ENCODE measurements at regions not wholly inside any gene's neighbourhood (a gene's known extent, or its start where the extent isn't known, plus 50 kb on each side); places are given as distances from the start of the nearest gene placed in this dataset.
A peak's percentile ranks its signal among the peaks of the same experiment; 100 is the strongest.
"Not testable (repeated sequence)": the region's sequence is repeated elsewhere in the genome, so short reads cannot be mapped to it uniquely, and the experiment has no call there.

DNA sequence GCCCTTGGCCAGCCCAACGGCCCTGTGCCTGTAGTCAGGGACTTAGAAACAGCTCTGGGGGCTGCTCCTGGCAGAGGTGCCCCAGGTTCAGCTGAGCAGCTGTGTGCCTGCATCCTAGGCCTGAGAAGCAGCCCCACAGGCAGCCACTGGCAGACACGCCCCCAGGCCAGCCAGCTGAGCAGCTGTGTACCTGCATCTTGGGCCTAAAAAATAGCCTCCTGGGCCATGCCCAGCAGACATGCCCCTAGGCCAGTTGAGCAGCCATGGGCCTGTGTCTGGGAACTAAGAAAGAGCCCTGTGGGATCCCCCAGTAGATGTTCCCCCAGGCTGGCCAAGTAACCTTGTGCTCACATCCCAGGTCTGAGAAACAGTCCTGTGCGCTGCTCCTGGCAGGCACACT lies 64.0 kb downstream of the TBR1 start:
- CTCF ChIA-PET: no interaction called here
- no peaks in the 10 kb centered on the region for H3K4me1 Mint-ChIP-seq
- H3K27me3 Mint-ChIP-seq: no peaks in the 10 kb centered on the region

DNA sequence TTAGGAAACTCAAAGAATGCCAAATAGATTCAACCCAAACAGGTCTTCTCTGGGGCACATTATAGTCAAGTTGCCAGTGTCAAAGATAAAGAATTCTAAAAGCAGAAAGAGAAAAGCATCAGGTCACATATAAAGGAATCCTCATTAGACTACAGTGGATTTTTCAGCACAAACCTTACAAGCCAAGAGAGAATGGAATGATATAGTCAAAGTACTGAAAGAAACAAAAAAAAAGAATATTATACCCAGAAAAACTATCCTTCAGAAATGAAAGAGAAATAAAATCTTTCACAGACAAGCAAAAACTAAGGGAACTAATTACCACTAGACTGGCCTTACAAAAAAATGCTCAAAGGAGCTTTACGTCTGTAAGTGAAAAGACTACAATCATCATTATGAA lies 65.5 kb downstream of the TBR1 start:
- no peaks in the 10 kb centered on the region for H3K4me1 Mint-ChIP-seq
- CTCF ChIA-PET: interaction anchor here (1.2 kb wide), 1 partner anchor 19 kb away, joined by 3 read pairs; no protein-coding TSS in a partner anchor
- H3K4me3 Mint-ChIP-seq: no peak overlapping the region
- no peaks in the 10 kb centered on the region for H3K27me3 Mint-ChIP-seq
- H3K36me3 Mint-ChIP-seq: no peaks in the 10 kb centered on the region
- peaks cover 18% of the 10 kb centered on the region for H3K9me3 Mint-ChIP-seq
- DNase-seq: no peak
- H3K27ac Mint-ChIP-seq: no peak overlapping the region

More for the DNA sequence above, 64.0 kb downstream of the TBR1 start:
- DNase-seq: no peak
- Mint-ChIP-seq H3K27ac (no peak overlapping the region), H3K36me3 (no peaks in the 10 kb centered on the region), H3K4me3 (no peak overlapping the region), H3K9me3 (peaks cover 18% of the 10 kb centered on the region)

GRCh38 chr2:161484061-161484460 lies 68.0 kb downstream of the TBR1 start:
- CTCF ChIA-PET: interaction anchor here (0.6 kb wide), 1 partner anchor 645 kb away, joined by 3 read pairs; no protein-coding TSS in a partner anchor
- no peak overlapping the region for H3K4me3 Mint-ChIP-seq
- no peaks in the 10 kb centered on the region for H3K4me1 Mint-ChIP-seq
- no peaks in the 10 kb centered on the region for H3K27me3 Mint-ChIP-seq
- DNase-seq: no peak
- no peak overlapping the region for H3K27ac Mint-ChIP-seq
- H3K36me3 Mint-ChIP-seq: no peaks in the 10 kb centered on the region
- H3K9me3 Mint-ChIP-seq: peaks cover 18% of the 10 kb centered on the region

- H3K4me1 Mint-ChIP-seq: no peaks in the 10 kb centered on the region
- peaks cover 7% of the 10 kb centered on the region for H3K9me3 Mint-ChIP-seq
- no peaks in the 10 kb centered on the region for H3K27me3 Mint-ChIP-seq
- CTCF ChIA-PET: no interaction called here
- H3K27ac Mint-ChIP-seq: no peak overlapping the region
- no peak for DNase-seq
- no peaks in the 10 kb centered on the region for H3K36me3 Mint-ChIP-seq
- H3K4me3 Mint-ChIP-seq: no peak overlapping the region
Observed at GRCh38 chr2:161486111-161486510, 70.0 kb downstream of the TBR1 start.

GRCh38 chr2:161488131-161488699 lies 72.1 kb downstream of the TBR1 start:
- Mint-ChIP-seq H3K9me3 (no peaks in the 10 kb centered on the region), H3K4me3 (no peak overlapping the region), H3K27ac (no peak overlapping the region), H3K27me3 (no peaks in the 10 kb centered on the region), H3K4me1 (no peaks in the 10 kb centered on the region), H3K36me3 (no peaks in the 10 kb centered on the region)
- no peak for DNase-seq
- CTCF ChIA-PET: interaction anchor here (0.6 kb wide), 1 partner anchor 368 kb away, joined by 3 read pairs; no protein-coding TSS in a partner anchor

DNA sequence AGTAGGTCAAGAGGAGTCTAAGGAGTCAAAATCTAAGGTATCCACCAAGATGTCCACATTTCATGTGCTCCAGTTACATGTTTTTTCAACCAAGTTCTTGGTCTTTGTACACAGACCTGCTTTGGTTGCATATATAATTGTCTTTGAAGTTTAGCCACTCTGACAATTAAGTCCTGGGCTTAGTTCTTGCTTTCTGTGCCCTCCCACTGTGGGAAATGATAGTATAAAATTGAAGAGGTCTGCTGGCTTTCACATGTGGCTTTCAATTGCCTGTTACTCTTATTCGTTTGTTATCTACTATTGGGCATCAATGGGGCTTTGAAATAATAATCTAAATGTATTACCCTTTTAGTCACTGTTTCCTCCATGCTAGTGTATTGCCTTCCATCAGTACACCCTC lies 72.8 kb downstream of the TBR1 start:
- DNase-seq: no peak
- H3K9me3 Mint-ChIP-seq: no peaks in the 10 kb centered on the region
- no peak overlapping the region for H3K4me3 Mint-ChIP-seq
- H3K27me3 Mint-ChIP-seq: no peaks in the 10 kb centered on the region
- H3K36me3 Mint-ChIP-seq: no peaks in the 10 kb centered on the region
- CTCF ChIA-PET: interaction anchor here (0.6 kb wide), 1 partner anchor 368 kb away, joined by 3 read pairs; no protein-coding TSS in a partner anchor
- H3K27ac Mint-ChIP-seq: no peak overlapping the region
- H3K4me1 Mint-ChIP-seq: no peaks in the 10 kb centered on the region

GRCh38 chr2:161500892-161501610 lies 85.0 kb downstream of the TBR1 start:
- H3K9me3 Mint-ChIP-seq, CTCF ChIA-PET, H3K36me3 Mint-ChIP-seq: not testable (repeated sequence)
- peak; percentile 29 for DNase-seq
- peak overlapping the region; percentile 35 for H3K27ac Mint-ChIP-seq
- H3K4me1 Mint-ChIP-seq: peaks cover 13% of the 10 kb centered on the region
- H3K4me3 Mint-ChIP-seq: peak overlapping the region; percentile 60
- peaks cover 11% of the 10 kb centered on the region for H3K27me3 Mint-ChIP-seq

DNA sequence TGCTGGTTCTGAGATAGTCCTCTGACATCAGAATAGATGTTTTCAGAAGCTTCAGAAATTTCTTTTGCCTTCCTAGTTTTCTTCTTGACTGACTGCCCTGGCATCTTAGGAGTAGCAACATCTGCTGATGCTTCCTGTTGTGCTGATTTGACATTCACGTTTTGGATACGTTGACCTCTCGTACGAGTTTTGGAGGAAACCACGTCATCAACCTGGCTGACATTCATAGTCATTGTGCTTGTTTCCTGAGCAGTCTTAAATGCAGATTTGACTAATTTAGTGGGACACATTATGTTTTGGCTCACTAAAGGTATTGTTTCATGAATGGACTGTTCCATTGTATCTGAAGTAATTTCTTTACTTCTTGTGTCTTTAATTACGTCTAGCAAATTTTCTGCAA lies 86.2 kb downstream of the TBR1 start:
- DNase-seq, H3K36me3 Mint-ChIP-seq, H3K4me3 Mint-ChIP-seq, H3K27ac Mint-ChIP-seq, H3K9me3 Mint-ChIP-seq, CTCF ChIA-PET: not testable (repeated sequence)
- Mint-ChIP-seq H3K4me1 (peaks cover 13% of the 10 kb centered on the region), H3K27me3 (peaks cover 11% of the 10 kb centered on the region)

DNA sequence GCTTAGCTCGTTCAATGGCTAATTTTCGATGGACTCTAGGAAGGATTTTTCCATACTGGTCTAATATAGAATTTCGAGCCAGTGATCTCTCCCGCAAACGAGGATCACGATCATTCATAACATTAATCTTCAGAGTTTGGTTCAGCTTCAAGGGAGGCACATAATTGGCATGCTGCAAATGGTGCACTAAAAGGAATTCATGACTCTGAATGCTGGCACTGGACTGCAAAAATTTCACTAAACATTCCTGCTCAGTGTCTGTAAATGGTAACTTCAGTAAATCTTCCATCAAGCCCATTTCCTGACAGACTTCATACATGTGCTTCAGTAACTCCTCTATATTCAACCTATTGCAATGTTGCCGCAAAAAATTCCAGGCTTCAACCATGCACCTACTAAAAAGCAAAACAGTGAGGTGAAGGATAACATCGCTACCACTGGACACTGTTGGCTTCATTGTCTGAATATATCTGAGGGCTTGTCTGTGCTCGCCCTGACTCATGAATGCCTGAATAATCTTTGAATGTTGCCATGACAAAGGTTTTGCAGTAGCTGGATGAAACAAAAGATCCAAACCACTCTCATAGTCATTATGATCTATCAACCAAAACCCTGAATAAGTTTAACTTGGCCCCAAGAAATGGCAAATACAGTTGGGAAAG lies 88.7 kb downstream of the TBR1 start:
- DNase-seq, CTCF ChIA-PET, H3K27ac Mint-ChIP-seq, H3K4me3 Mint-ChIP-seq, H3K9me3 Mint-ChIP-seq, H3K36me3 Mint-ChIP-seq, H3K27me3 Mint-ChIP-seq: not testable (repeated sequence)
- peaks cover 13% of the 10 kb centered on the region for H3K4me1 Mint-ChIP-seq

DNA sequence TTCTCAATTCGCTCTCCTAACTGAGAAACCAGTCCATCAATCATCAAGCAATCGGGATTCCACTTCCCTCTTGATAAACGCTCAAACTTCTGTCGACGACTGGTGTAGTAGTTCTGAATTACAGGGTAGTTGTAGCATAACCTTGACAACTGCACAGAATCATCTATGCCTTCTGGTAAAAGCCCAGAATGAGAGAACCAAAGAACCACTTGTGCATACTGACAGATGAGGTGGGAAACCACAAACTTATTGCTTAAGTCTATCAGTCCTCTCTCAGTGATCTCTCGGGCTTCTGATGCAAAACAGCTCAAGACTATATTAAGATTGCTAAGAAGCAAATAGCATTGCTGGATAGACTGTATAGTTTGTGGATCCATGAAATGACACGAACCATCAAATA lies 89.4 kb downstream of the TBR1 start:
- H3K27me3 Mint-ChIP-seq, H3K27ac Mint-ChIP-seq, H3K36me3 Mint-ChIP-seq, DNase-seq, H3K9me3 Mint-ChIP-seq, CTCF ChIA-PET, H3K4me3 Mint-ChIP-seq: not testable (repeated sequence)
- peaks cover 13% of the 10 kb centered on the region for H3K4me1 Mint-ChIP-seq

GRCh38 chr2:161513295-161514032 lies 97.4 kb downstream of the TBR1 start:
- DNase-seq, CTCF ChIA-PET, H3K36me3 Mint-ChIP-seq, H3K9me3 Mint-ChIP-seq, H3K27ac Mint-ChIP-seq, H3K4me1 Mint-ChIP-seq, H3K4me3 Mint-ChIP-seq: not testable (repeated sequence)
- H3K27me3 Mint-ChIP-seq: peaks cover 13% of the 10 kb centered on the region

DNA sequence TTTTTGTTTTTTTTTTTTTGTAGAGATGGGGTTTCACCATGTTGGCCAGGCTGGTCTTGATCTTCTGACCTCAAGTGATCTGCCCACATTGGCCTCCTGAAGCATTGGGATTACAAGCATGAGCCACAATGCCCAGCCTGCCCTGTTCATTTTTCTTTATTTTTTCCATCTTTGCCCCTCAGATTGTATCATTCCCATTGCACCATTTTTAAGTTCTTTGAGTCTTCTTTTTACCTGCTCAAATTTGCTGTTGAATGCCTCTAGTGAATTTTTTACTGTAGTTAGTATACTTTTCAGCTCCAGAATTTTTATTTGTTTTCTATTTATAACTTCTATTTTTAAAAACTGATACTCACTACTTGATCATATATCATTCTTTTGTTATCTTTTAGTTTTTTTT lies 101.4 kb upstream of the SLC4A10 start:
- CTCF ChIA-PET: no interaction called here
- Mint-ChIP-seq H3K4me3 (no peak overlapping the region), H3K27ac (no peak overlapping the region)

GRCh38 chr2:161533218-161533617 lies 91.0 kb upstream of the SLC4A10 start:
- no peak overlapping the region for H3K27ac Mint-ChIP-seq
- H3K36me3 Mint-ChIP-seq: no peaks in the 10 kb centered on the region
- no peak overlapping the region for H3K4me3 Mint-ChIP-seq
- H3K27me3 Mint-ChIP-seq: no peaks in the 10 kb centered on the region
- peaks cover 2% of the 10 kb centered on the region for H3K9me3 Mint-ChIP-seq
- H3K4me1 Mint-ChIP-seq: no peaks in the 10 kb centered on the region
- CTCF ChIA-PET: no interaction called here
- no peak for DNase-seq

More for the DNA sequence above, 101.4 kb upstream of the SLC4A10 start:
- Mint-ChIP-seq H3K27me3 (no peaks in the 10 kb centered on the region), H3K4me1 (no peaks in the 10 kb centered on the region), H3K36me3 (no peaks in the 10 kb centered on the region), H3K9me3 (peaks cover 2% of the 10 kb centered on the region)
- no peak for DNase-seq

GRCh38 chr2:161546635-161547034 lies 77.6 kb upstream of the SLC4A10 start:
- Mint-ChIP-seq H3K27me3 (no peaks in the 10 kb centered on the region), H3K4me3 (no peak overlapping the region), H3K4me1 (no peaks in the 10 kb centered on the region), H3K27ac (no peak overlapping the region), H3K36me3 (no peaks in the 10 kb centered on the region), H3K9me3 (no peaks in the 10 kb centered on the region)
- CTCF ChIA-PET: no interaction called here
- no peak for DNase-seq
